H1 (cell line): ENCODE measurements at regions not wholly inside any gene's neighbourhood (a gene's known extent, or its start where the extent isn't known, plus 50 kb on each side); places are given as distances from the start of the nearest gene placed in this dataset.

Experiments
- CTCF ChIA-PET: fragments of 300-600 bp; sonication (Branson Sonifier 250); formaldehyde crosslinking; loops from one replicate; lab custom pipeline; 2021; ENCODE audit not compliant: partially characterized antibody; lab: Charles Lee
- POLR2A ChIA-PET: fragments of 300-600 bp; sonication (Branson Sonifier 250); formaldehyde crosslinking; loops from one replicate; lab custom pipeline; 2021; ENCODE audit warnings: inconsistent platforms; ENCODE audit not compliant: partially characterized antibody; lab: Charles Lee
- DNase-seq, 2 experiments: peaks; one replicate each; pipeline versions ENCODE4 v3.0.0 to v3.0.0-alpha.2; 2010 to 2022; ENCODE audit warnings: low spot score in 2 of 2, low read depth in 1 of 2, mixed read lengths in 1 of 2
- FAIRE-seq: peaks from 2 replicates; lab custom pipeline; 2011; peaks lifted over from hg19 to GRCh38; lab: Jason Lieb, UNC
- H2AFZ ChIP-seq: 2 replicates; pipeline ENCODE4 v1.8.1; 2012; ENCODE audit warnings: low read length, inconsistent platforms
- H2AK5ac ChIP-seq: 2 replicates; pipeline ENCODE4 v1.6.1; 2013; ENCODE audit warnings: low read depth, low read length
- H2BK120ac ChIP-seq: replicated peaks from 2 replicates; pipeline ENCODE3; 2013; ENCODE audit warnings: low read depth, low read length, inconsistent platforms
- H2BK12ac ChIP-seq: 2 replicates; pipeline ENCODE4 v1.6.1; 2013; ENCODE audit warnings: low read depth, low read length
- H2BK15ac ChIP-seq: 2 replicates; pipeline ENCODE4 v1.6.1; 2013; ENCODE audit warnings: low read length
- H2BK20ac ChIP-seq: 2 replicates; pipeline ENCODE4 v1.6.1; 2013; ENCODE audit warnings: low read length
- H2BK5ac ChIP-seq: 2 replicates; pipeline ENCODE4 v1.6.1; 2013; ENCODE audit warnings: low read depth, low read length
- H3K14ac ChIP-seq: 2 replicates; pipeline ENCODE4 v1.6.1; 2013; ENCODE audit warnings: inconsistent platforms; ENCODE audit not compliant: insufficient read length
- H3K18ac ChIP-seq: 2 replicates; pipeline ENCODE4 v1.6.1; 2013; ENCODE audit warnings: low read length; ENCODE audit errors: extremely low read depth
- H3K23ac ChIP-seq: 2 replicates; pipeline ENCODE4 v1.6.1; 2013; ENCODE audit warnings: inconsistent platforms; ENCODE audit not compliant: insufficient read length
- H3K23me2 ChIP-seq: 2 replicates; pipeline ENCODE4 v1.6.1; 2013; ENCODE audit warnings: low read depth, low read length
- H3K27ac ChIP-seq: 2 replicates; pipeline ENCODE4 v1.6.1; 2011; ENCODE audit warnings: low read depth, low read length, inconsistent platforms
- H3K27me3 ChIP-seq, 4 experiments: replicated peaks in 1 of 4; 1 replicate in 1 of 4; 2 replicates in 3 of 4; pipeline versions ENCODE4 v1.6.1 to v1.8.1; 2011 to 2013; ENCODE audit warnings: low read length in 3 of 4, mild to moderate bottlenecking in 3 of 4, inconsistent platforms in 2 of 4, mixed read lengths in 2 of 4, moderate library complexity in 1 of 4; ENCODE audit not compliant: control insufficient read depth in 3 of 4, insufficient read depth in 3 of 4; ENCODE audit errors: extremely low read depth in 1 of 4
- H3K36me3 ChIP-seq, 4 experiments: 2 replicates each; pipeline versions ENCODE4 v1.6.1 to v1.8.1; 2011 to 2013; ENCODE audit warnings: mild to moderate bottlenecking in 4 of 4, low read length in 3 of 4, moderate library complexity in 2 of 4, control low read depth in 1 of 4, inconsistent platforms in 1 of 4; ENCODE audit not compliant: insufficient read depth in 4 of 4, control insufficient read depth in 2 of 4
- H3K4ac ChIP-seq: replicated peaks from 2 replicates; pipeline ENCODE3; 2013; ENCODE audit warnings: low read length, low read depth, mixed read lengths, inconsistent platforms; ENCODE audit not compliant: insufficient read length
- H3K4me1 ChIP-seq, 4 experiments: replicated peaks in 1 of 4; 1 replicate in 1 of 4; 2 replicates in 3 of 4; pipeline versions ENCODE4 v1.6.1 to v1.8.1; 2011 to 2013; ENCODE audit warnings: low read length in 3 of 4, inconsistent platforms in 2 of 4, mixed read lengths in 1 of 4; ENCODE audit not compliant: insufficient read depth in 4 of 4, control insufficient read depth in 3 of 4
- H3K4me2 ChIP-seq, 2 experiments: 2 replicates each; pipeline versions ENCODE4 v1.6.1 to v1.8.1; 2011 to 2013; ENCODE audit warnings: low read depth in 2 of 2, low read length in 2 of 2, control low read depth in 1 of 2, inconsistent platforms in 1 of 2, mild to moderate bottlenecking in 1 of 2; ENCODE audit not compliant: insufficient read depth in 1 of 2
- H3K4me3 ChIP-seq, 4 experiments: fragments of 200-600, 300-600 bp in 1 of 4; sonication (generic), shearing (Covaris generic), sonication (Bioruptor Twin) in 1 of 4; 2 replicates each; pipeline versions ENCODE4 v1.5.1 to v1.8.1; 2011 to 2016; ENCODE audit warnings: low read length in 4 of 4, low read depth in 3 of 4, control low read depth in 2 of 4, inconsistent platforms in 2 of 4, mild to moderate bottlenecking in 2 of 4, mixed read lengths in 1 of 4, moderate library complexity in 1 of 4; ENCODE audit not compliant: insufficient read depth in 2 of 4; ENCODE audit errors: extremely low read depth in 1 of 4
- H3K56ac ChIP-seq: replicated peaks from 2 replicates; pipeline ENCODE3; 2013; ENCODE audit warnings: low read depth, mild to moderate bottlenecking, mixed read lengths, low read length, inconsistent platforms; ENCODE audit not compliant: insufficient read length
- H3K79me1 ChIP-seq: 2 replicates; pipeline ENCODE4 v1.6.1; 2013; ENCODE audit warnings: low read depth, low read length, control low read depth
- H3K79me2 ChIP-seq, 2 experiments: 2 replicates each; pipeline versions ENCODE4 v1.6.1 to v1.8.1; 2012 to 2013; ENCODE audit warnings: low read length in 2 of 2, mild to moderate bottlenecking in 2 of 2, inconsistent platforms in 1 of 2; ENCODE audit not compliant: insufficient read depth in 2 of 2, control insufficient read depth in 1 of 2
- H3K9ac ChIP-seq, 4 experiments: replicated peaks in 1 of 4; 1 replicate in 1 of 4; 2 replicates in 3 of 4; pipeline versions ENCODE4 v1.6.1 to v1.8.1; 2011 to 2013; ENCODE audit warnings: low read depth in 3 of 4, low read length in 3 of 4, control low read depth in 2 of 4, mild to moderate bottlenecking in 2 of 4, moderate library complexity in 2 of 4, inconsistent platforms in 1 of 4; ENCODE audit errors: extremely low read depth in 1 of 4
- H3K9me3 ChIP-seq, 2 experiments: 2 replicates each; pipeline versions ENCODE4 v1.6.1 to v1.8.1; 2012 to 2013; ENCODE audit warnings: mild to moderate bottlenecking in 2 of 2, moderate library complexity in 2 of 2, control low read depth in 1 of 2, inconsistent platforms in 1 of 2, low read depth in 1 of 2, low read length in 1 of 2, mixed read lengths in 1 of 2; ENCODE audit not compliant: insufficient read depth in 2 of 2
- H4K20me1 ChIP-seq, 2 experiments: replicated peaks in 1 of 2; 2 replicates each; pipeline versions ENCODE3 to v1.8.1; 2011 to 2013; ENCODE audit warnings: inconsistent platforms in 2 of 2, low read length in 2 of 2, mild to moderate bottlenecking in 1 of 2; ENCODE audit not compliant: insufficient read depth in 2 of 2, control insufficient read depth in 1 of 2
- H4K5ac ChIP-seq: 2 replicates; pipeline ENCODE4 v1.6.1; 2013; ENCODE audit warnings: low read length, low read depth, mixed read lengths, inconsistent platforms; ENCODE audit not compliant: insufficient read length
- H4K8ac ChIP-seq: 2 replicates; pipeline ENCODE4 v1.8.0; 2013; ENCODE audit warnings: mild to moderate bottlenecking, moderate library complexity, low read length, inconsistent platforms; ENCODE audit not compliant: insufficient read depth; ENCODE audit errors: extremely low read depth
- H4K91ac ChIP-seq: replicated peaks from 2 replicates; pipeline ENCODE3; 2013; ENCODE audit warnings: low read length, mixed read lengths, inconsistent platforms; ENCODE audit not compliant: insufficient read length
- BRCA1 ChIP-seq: IDR thresholded peaks from 2 replicates; pipeline ENCODE4 v1.6.1; 2012; ENCODE audit warnings: low read depth, low read length, improper control_type of control experiment
- FOSL1 ChIP-seq: IDR thresholded peaks from 2 replicates; pipeline ENCODE4 v1.6.1; 2011; ENCODE audit warnings: mild to moderate bottlenecking, low read depth, low read length, moderate library complexity; ENCODE audit not compliant: insufficient read depth
- GABPA ChIP-seq: IDR thresholded peaks from 2 replicates; pipeline ENCODE4 v1.6.1; 2011; ENCODE audit warnings: mild to moderate bottlenecking, low read length, moderate library complexity, borderline replicate concordance; ENCODE audit not compliant: insufficient read depth
- GTF2F1 ChIP-seq: IDR thresholded peaks from 2 replicates; pipeline ENCODE4 v1.6.1; 2012; ENCODE audit warnings: low read depth, low read length, improper control_type of control experiment, borderline replicate concordance
- JUN ChIP-seq: IDR thresholded peaks from 2 replicates; pipeline ENCODE4 v1.6.1; 2011; ENCODE audit warnings: low read depth, mild to moderate bottlenecking, improper control_type of control experiment, low read length
- JUND ChIP-seq: IDR thresholded peaks from 2 replicates; pipeline ENCODE4 v1.6.1; 2011; ENCODE audit warnings: mild to moderate bottlenecking, improper control_type of control experiment, low read length
- MAFK ChIP-seq: IDR thresholded peaks from 2 replicates; pipeline ENCODE4 v1.6.1; 2012; ENCODE audit warnings: low read depth, mild to moderate bottlenecking, improper control_type of control experiment, low read length
- NANOG ChIP-seq: IDR thresholded peaks from 2 replicates; pipeline ENCODE4 v1.6.1; 2011; ENCODE audit warnings: low read length, low read depth, mild to moderate bottlenecking, inconsistent platforms; ENCODE audit not compliant: insufficient read depth, poor library complexity, severe bottlenecking
- PHF8 ChIP-seq: fragments of 200-600 bp; sonication (generic); conservative IDR thresholded peaks from 2 replicates; pipeline ENCODE4 v1.7.1; 2012; ENCODE audit warnings: low read depth, mild to moderate bottlenecking, inconsistent platforms, low read length, moderate library complexity
- POLR2A ChIP-seq, 2 experiments: IDR thresholded peaks; 1 replicate in 1 of 2; 2 replicates in 1 of 2; pipeline ENCODE4 v1.6.1; 2011; ENCODE audit warnings: low read depth in 2 of 2, low read length in 2 of 2, mild to moderate bottlenecking in 2 of 2; ENCODE audit errors: control extremely low read depth in 1 of 2
- POLR2AphosphoS5 ChIP-seq: IDR thresholded peaks from 2 replicates; pipeline ENCODE4 v1.6.1; 2011; ENCODE audit warnings: low read depth, low read length
- RFX5 ChIP-seq: IDR thresholded peaks from 2 replicates; pipeline ENCODE4 v1.6.1; 2011; ENCODE audit warnings: low read depth, low read length, improper control_type of control experiment, borderline replicate concordance
- SAP30 ChIP-seq: fragments of 300-600 bp; sonication (generic); IDR thresholded peaks from 2 replicates; pipeline ENCODE4 v1.7.1; 2012; ENCODE audit warnings: low read length, moderate library complexity, mild to moderate bottlenecking, inconsistent platforms; ENCODE audit not compliant: insufficient read depth, insufficient replicate concordance
- SP1 ChIP-seq: IDR thresholded peaks from 2 replicates; pipeline ENCODE4 v1.6.1; 2011; ENCODE audit warnings: low read depth, low read length
- SP2 ChIP-seq: IDR thresholded peaks from 2 replicates; pipeline ENCODE4 v1.6.1; 2012; ENCODE audit warnings: mild to moderate bottlenecking, low read length, inconsistent platforms
- TBP ChIP-seq: IDR thresholded peaks from 2 replicates; pipeline ENCODE4 v1.6.1; 2011; ENCODE audit warnings: low read depth, low read length, improper control_type of control experiment
- TEAD4 ChIP-seq: IDR thresholded peaks from 2 replicates; pipeline ENCODE4 v1.6.1; 2012; ENCODE audit warnings: low read depth, low read length, inconsistent platforms, mixed read lengths
- WGBS, 2 experiments: shearing (Covaris generic) in 1 of 2; methylation state at CpG; one replicate each; pipeline versions ENCODE4 v1.1.6 to v1.1.7; 2013 to 2015; ENCODE audit warnings: low lambda C conversion rate in 2 of 2, mixed read lengths in 2 of 2, inconsistent platforms in 1 of 2, low coverage in 1 of 2, missing lambda C conversion rate in 1 of 2; ENCODE audit not compliant: insufficient replicate concordance in 2 of 2, insufficient coverage in 1 of 2, insufficient read length in 1 of 2; ENCODE audit errors: extremely low coverage in 1 of 2, missing lambda C conversion rate in 1 of 2; 5-methylcytosine and 5-hydroxymethylcytosine counted together

- no peak overlapping the region for H4K91ac ChIP-seq
- no peak overlapping the region for H3K56ac ChIP-seq
- FAIRE-seq = no peak
- no peaks in the 10 kb centered on the region for H3K27me3 ChIP-seq
- H3K79me2 ChIP-seq = no peaks in the 10 kb centered on the region
- no peak overlapping the region for H4K5ac ChIP-seq
- H4K20me1 ChIP-seq = no peaks in the 10 kb centered on the region
- no peak overlapping the region for H2BK15ac ChIP-seq
- H3K4me2 ChIP-seq = no peak overlapping the region
- H3K9ac ChIP-seq = no peak overlapping the region
- no peaks in the 10 kb centered on the region for H3K9me3 ChIP-seq
- 76% methylated on average over 1 of the region's 1 CpG; no CpG with 5 or more reads in 1 of the 2 experiments for WGBS, 2 experiments
- no peak overlapping the region for H4K8ac ChIP-seq
- H2AFZ ChIP-seq = no peak overlapping the region
- no peak overlapping the region for H3K18ac ChIP-seq
- H3K36me3 ChIP-seq = no peaks in the 10 kb centered on the region
- H3K4me3 ChIP-seq = no peak overlapping the region
- H2BK5ac ChIP-seq = no peak overlapping the region
- DNase-seq = no peak
- ChIA-PET POLR2A (no interaction called here), CTCF (interaction anchor here (1.0 to 1.2 kb wide), 2 partner anchors 14 to 71 kb away, joined by 3 to 5 read pairs; no protein-coding TSS in a partner anchor)
- H2AK5ac ChIP-seq = no peak overlapping the region
- no peak overlapping the region for H2BK12ac ChIP-seq
- H3K4me1 ChIP-seq = no peaks in the 10 kb centered on the region
- no peak overlapping the region for H3K23ac ChIP-seq
- H3K23me2 ChIP-seq = no peaks in the 10 kb centered on the region
- H3K14ac ChIP-seq = no peak overlapping the region
- no peak overlapping the region for H3K4ac ChIP-seq
- no peak overlapping the region for H2BK120ac ChIP-seq
- no peak overlapping the region for H2BK20ac ChIP-seq
- H3K27ac ChIP-seq = no peak overlapping the region
- H3K79me1 ChIP-seq = no peaks in the 10 kb centered on the region
- TF ChIP-seq POLR2A (IDR thresholded peaks at IDR 0.05; ENCODE audit: control extremely low read depth in 1 of 2, low read depth in 2 of 2, low read length in 2 of 2) (no peak), JUND (no peak), BRCA1 (no peak), GABPA (no peak), FOSL1 (no peak), GTF2F1 (no peak), RFX5 (no peak), TEAD4 (no peak), NANOG (no peak), MAFK (no peak), POLR2AphosphoS5 (no peak), PHF8 (no peak), TBP (no peak), SP1 (no peak), SP2 (no peak), SAP30 (no peak), JUN (no peak)
These were observed 403.4 kb downstream of the PTPRC start for GRCh38 chr1:199042193-199042592.
